ENCODE measurements at regions not wholly inside any gene's neighbourhood (a gene's known extent, or its start where the extent isn't known, plus 50 kb on each side); places are given as distances from the start of the nearest gene placed in this dataset.
A peak's percentile ranks its signal among the peaks of the same experiment; 100 is the strongest.
"Not testable (repeated sequence)": the region's sequence is repeated elsewhere in the genome, so short reads cannot be mapped to it uniquely, and the experiment has no call there.

GRCh38 chr13:21263909-21264308, 87.5 kb downstream of the MRPL57 start:
- not testable (repeated sequence) for DNase-seq

- not testable (repeated sequence) for DNase-seq
Observed at GRCh38 chr13:21268485-21268884, 92.0 kb downstream of the MRPL57 start.

- DNase-seq: not testable (repeated sequence)
Observed at GRCh38 chr13:21272439-21272838, 96.0 kb downstream of the MRPL57 start.

- DNase-seq: not testable (repeated sequence)
Observed at GRCh38 chr13:21274457-21274856, 98.0 kb downstream of the MRPL57 start.

- no peak for DNase-seq
Observed at GRCh38 chr13:21282065-21282464, 105.6 kb downstream of the MRPL57 start.

- no peak for DNase-seq
Observed at GRCh38 chr13:21287331-21287907, 111.0 kb downstream of the MRPL57 start.

- no peak for DNase-seq
Observed at GRCh38 chr13:21289475-21289874, 113.0 kb downstream of the MRPL57 start.

GRCh38 chr13:21290442-21291002, 114.1 kb downstream of the MRPL57 start:
- not testable (repeated sequence) for DNase-seq

- no peak for DNase-seq
Observed at GRCh38 chr13:21291840-21292239, 115.4 kb downstream of the MRPL57 start.

GRCh38 chr13:21296991-21297390, 120.5 kb downstream of the MRPL57 start:
- not testable (repeated sequence) for DNase-seq

- no peak for DNase-seq
Observed at GRCh38 chr13:21297447-21297846, 121.0 kb downstream of the MRPL57 start.

GRCh38 chr13:21297914-21298831, 121.7 kb downstream of the MRPL57 start:
- DNase-seq: peak; percentile 87

- DNase-seq: no peak
Observed at GRCh38 chr13:21304256-21304655, 127.8 kb downstream of the MRPL57 start.

GRCh38 chr13:21306300-21307073, 130.0 kb downstream of the MRPL57 start:
- not testable (repeated sequence) for DNase-seq

GRCh38 chr13:21307158-21307557, 130.7 kb downstream of the MRPL57 start:
- not testable (repeated sequence) for DNase-seq

GRCh38 chr13:21308906-21309305, 132.4 kb downstream of the MRPL57 start:
- DNase-seq: no peak

- no peak for DNase-seq
Observed at GRCh38 chr13:21309542-21310172, 133.2 kb downstream of the MRPL57 start.

- no peak for DNase-seq
Observed at GRCh38 chr13:21310220-21310619, 133.8 kb downstream of the MRPL57 start.

- DNase-seq: not testable (repeated sequence)
Observed at GRCh38 chr13:21314976-21315375, 138.5 kb downstream of the MRPL57 start.

GRCh38 chr13:21316376-21316775, 139.9 kb downstream of the MRPL57 start:
- DNase-seq: no peak

GRCh38 chr13:21318891-21319532, 140.1 kb downstream of the ZDHHC20 start:
- DNase-seq: no peak
